ENCODE measurements at regions not wholly inside any gene's neighbourhood (a gene's known extent, or its start where the extent isn't known, plus 50 kb on each side); places are given as distances from the start of the nearest gene placed in this dataset.

DNA sequence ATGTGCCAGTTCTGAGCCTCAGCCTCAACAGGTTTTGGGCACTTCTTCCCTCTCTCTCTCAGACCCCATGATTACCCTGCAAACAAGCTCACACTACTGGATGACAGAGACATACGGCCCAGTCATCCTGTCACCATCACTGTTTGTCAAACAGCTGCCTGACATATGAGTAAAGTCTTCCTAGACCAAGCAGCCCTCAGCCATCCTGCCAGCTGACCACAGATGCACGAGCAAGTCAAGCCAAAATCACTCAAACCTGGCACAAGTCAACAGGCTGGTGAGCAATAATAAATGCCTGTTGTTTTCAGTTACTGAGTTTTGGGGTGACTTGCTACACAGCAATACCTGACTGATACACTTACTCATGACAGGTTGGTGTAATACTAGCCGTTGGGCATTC is 75.5 kb upstream of the KLF7 start:
- TF ChIP-seq, protein P1, sequence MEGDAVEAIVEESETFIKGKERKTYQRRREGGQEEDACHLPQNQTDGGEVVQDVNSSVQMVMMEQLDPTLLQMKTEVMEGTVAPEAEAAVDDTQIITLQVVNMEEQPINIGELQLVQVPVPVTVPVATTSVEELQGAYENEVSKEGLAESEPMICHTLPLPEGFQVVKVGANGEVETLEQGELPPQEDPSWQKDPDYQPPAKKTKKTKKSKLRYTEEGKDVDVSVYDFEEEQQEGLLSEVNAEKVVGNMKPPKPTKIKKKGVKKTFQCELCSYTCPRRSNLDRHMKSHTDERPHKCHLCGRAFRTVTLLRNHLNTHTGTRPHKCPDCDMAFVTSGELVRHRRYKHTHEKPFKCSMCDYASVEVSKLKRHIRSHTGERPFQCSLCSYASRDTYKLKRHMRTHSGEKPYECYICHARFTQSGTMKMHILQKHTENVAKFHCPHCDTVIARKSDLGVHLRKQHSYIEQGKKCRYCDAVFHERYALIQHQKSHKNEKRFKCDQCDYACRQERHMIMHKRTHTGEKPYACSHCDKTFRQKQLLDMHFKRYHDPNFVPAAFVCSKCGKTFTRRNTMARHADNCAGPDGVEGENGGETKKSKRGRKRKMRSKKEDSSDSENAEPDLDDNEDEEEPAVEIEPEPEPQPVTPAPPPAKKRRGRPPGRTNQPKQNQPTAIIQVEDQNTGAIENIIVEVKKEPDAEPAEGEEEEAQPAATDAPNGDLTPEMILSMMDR (IDR thresholded peaks at IDR 0.05), result no peak
- no peak for TF ChIP-seq EZH2 (IDR thresholded peaks at IDR 0.05)
- TF ChIP-seq EZH2phosphoT487 (IDR thresholded peaks at IDR 0.05), result no peak

Data from neural progenitor cell (in vitro differentiated cells).